DMS 273 (cell line): ENCODE measurements at regions not wholly inside any gene's neighbourhood (a gene's known extent, or its start where the extent isn't known, plus 50 kb on each side); places are given as distances from the start of the nearest gene placed in this dataset.
"Not testable (repeated sequence)": the region's sequence is repeated elsewhere in the genome, so short reads cannot be mapped to it uniquely, and the experiment has no call there.

Source experiments
- DNase-seq: peaks from one replicate; lab custom pipeline; 2025; ENCODE audit not compliant: unreplicated experiment; lab: John Stamatoyannopoulos, UW

DNA sequence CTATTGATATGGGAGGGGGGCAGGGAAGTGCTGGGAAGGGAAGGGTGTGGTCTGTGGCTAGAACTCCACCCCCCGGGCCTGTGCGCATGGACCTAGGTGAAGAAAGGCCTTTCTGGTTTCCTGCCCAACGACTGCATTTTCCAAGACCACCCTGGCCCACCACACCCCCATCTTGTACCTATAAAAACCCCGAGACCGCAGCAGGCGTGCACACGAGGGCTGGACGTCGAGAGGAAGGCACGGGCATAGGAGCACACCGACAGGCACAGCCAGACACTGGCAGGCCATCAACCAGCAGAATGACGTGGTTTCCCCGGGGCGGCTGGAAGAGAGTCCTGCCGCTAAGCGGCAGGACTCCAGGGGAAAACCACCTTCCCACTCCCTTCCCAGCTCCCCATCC is 981.1 kb downstream of the PCDH7 start:
- DNase-seq: no peak

- no peak for DNase-seq
These were observed 982.2 kb downstream of the PCDH7 start for GRCh38 chr4:31702326-31702725.

- DNase-seq: no peak
These were observed 994.1 kb downstream of the PCDH7 start for GRCh38 chr4:31714238-31714637.

DNA sequence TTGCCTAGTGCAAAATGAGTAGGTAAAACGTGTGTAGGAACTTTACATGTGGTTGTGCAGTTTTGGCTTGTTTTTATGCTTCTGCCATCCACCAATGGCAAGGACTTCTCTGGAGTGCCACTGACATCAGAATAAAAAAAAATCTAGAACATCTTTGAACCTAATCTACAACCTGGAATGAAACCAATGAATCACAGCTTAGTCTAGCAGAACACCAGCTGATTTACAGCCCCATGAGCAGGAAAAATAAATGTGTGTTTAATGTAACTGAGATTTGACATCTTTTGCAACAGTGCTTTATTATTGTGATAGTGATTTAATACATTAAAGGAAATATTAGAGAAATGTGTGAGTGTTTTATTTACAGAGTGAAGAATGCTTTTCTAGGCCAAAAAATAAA is 995.1 kb downstream of the PCDH7 start:
- no peak for DNase-seq

DNA sequence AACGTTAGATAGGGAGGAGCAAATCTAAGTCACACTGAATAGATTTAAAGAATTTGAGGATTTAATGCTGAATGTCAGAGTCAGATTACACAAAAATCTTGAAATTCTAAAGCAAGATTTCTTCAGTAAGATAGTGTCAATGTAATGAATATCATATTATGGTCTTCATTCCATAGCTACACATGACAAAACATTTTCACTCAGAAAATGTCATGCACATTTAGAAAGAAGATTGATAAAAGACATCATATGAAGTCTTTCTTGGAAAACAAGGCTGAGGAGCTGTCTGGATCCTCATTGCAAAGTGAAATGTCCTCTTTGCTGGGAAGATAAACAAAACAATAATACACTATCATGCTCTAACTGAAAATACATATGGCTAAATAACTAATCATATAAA is 1006.9 kb downstream of the PCDH7 start:
- DNase-seq: no peak

DNA sequence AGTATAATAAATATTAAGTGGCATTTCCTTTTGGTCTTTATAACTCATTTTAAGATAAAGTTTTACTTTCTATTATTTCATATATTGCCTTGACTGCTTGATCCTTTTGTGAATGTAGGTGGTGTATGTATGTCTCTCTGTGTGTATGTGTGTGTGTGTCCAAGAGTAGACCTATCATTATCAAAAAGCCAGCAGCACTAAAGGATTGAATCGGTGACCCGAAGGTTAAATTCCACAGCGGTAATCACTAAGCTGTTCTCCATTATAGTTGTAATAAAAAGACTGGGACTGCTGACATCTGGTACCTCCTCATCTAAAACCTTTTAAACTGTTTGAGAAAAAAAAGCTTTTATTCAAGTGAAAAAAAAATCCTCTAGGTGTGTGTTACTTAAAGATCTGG is 1014.8 kb downstream of the PCDH7 start:
- no peak for DNase-seq

- DNase-seq: no peak
These were observed 1017.2 kb downstream of the PCDH7 start for GRCh38 chr4:31737419-31737818.

- DNase-seq: no peak
These were observed 1021.2 kb downstream of the PCDH7 start for GRCh38 chr4:31741326-31741725.

- no peak for DNase-seq
These were observed 1028.2 kb downstream of the PCDH7 start for GRCh38 chr4:31748382-31748781.

- not testable (repeated sequence) for DNase-seq
These were observed 1030.4 kb downstream of the PCDH7 start for GRCh38 chr4:31750581-31750980.

GRCh38 chr4:31755751-31756150 is 1035.6 kb downstream of the PCDH7 start:
- no peak for DNase-seq

- no peak for DNase-seq
These were observed 1048.6 kb downstream of the PCDH7 start for GRCh38 chr4:31768756-31769155.

DNA sequence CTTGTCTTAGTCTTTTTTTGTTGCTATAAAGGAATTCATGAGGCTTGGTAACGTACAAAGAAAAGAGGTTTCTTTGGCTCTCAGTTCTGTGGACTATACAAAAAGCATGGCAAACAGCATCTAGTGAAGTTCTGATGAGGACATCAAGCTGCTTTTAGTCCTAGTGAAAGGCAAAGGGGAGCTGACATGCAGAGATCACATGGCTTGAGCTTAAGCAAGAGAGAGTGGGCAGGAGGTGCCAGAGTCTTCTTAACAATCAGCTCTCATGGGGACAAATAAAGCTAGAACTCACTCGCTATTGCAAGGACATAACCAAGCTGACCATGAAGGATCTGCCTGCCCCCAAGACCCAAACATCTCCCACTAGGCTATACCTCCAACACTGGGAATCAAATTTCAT is 1063.1 kb downstream of the PCDH7 start:
- DNase-seq: no peak

DNA sequence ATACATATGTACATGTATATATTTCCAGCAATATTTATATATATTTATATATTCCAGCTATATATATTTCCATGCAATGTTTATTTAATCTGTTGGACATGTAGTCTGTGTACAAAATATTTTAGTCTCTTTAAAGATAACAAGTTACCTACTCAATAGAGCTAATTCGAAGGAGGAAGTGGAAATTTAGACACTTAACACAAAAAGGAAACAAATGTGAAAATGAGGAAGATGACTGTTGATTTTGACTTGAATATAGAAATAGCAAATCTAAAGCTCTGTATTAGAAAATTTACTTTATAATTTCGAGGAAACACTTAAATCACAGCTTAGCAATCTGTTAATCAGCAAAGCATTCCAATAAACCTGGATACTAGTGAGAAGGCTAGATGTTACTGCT is 1064.4 kb downstream of the PCDH7 start:
- DNase-seq: no peak

DNA sequence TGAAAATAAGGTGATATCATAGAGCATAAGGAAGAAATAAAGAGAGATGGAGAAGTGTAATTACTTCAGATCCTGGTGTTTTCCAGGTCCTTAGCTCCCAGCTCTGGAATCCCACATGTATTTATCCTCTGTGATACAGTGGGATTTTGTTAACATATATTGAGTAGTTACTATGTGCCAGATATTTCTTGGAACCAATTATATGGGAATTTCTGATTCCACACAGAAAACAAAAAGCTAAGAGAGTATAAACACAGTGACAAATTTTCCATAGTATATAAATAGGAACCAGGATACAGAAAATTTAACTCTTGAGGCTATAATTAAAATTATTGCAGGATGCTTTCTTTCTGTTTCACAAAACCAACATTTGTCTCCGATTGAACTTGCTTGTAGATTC is 1067.5 kb downstream of the PCDH7 start:
- no peak for DNase-seq

DNA sequence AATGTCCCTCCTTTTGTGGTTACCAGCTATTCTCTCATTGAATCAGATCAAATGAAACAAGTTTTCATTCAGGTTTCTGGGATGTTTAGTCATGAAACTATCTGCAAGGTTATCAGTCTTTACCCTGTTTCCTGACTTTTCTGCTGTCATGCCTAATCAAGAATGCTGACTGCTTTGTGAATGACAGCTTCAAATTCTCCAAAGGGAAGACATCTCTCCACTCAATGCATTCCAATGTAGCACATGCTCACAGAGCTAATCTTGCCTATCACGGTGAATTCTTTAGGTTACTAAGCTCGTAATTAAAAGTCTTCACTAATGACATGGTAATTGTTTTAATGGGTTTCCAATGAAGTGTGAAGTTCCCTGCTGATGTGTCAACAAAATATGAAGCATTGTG is 1068.5 kb downstream of the PCDH7 start:
- DNase-seq: no peak

DNA sequence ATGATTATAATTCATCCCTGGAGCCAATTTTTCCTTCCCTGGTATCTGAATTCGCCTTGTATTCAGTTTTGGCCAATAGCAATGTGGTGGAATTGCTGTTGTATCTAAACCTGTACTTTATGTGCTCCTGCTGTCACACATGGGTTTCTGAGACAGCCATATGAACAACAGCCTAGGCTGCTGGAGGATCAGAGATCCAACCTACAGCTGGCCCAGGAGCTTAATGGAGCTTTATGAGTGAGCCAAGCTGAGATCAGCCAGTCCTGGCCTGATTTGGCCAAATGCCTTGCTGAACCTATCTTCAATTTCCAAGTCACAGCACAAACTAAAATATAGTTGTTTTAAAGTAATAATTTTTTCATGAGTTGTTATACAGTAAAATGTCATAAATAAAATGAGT is 1071.5 kb downstream of the PCDH7 start:
- no peak for DNase-seq

DNA sequence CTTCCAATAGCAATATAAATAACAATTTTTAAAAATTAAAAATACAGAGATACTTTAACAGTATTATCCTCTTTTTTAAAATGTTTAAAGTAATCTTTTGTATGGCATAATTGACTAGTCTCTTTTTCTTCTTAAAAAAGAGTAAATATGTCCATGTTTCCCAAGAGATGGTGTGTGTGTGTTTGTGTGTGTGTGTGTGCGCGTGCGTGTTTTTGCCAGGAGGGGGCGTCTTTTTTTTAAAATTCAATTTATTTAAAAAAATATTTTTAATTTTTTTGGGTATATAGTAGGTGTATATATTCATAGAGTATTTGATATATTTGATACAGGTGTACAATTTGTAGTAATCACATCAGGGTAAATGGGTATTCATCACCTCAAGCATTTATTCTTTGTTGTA is 1073.7 kb downstream of the PCDH7 start:
- peak; percentile 1 for DNase-seq

GRCh38 chr4:31797052-31797451 is 1076.9 kb downstream of the PCDH7 start:
- DNase-seq: not testable (repeated sequence)

- DNase-seq: no peak
These were observed 1083.5 kb downstream of the PCDH7 start for GRCh38 chr4:31803526-31804195.

DNA sequence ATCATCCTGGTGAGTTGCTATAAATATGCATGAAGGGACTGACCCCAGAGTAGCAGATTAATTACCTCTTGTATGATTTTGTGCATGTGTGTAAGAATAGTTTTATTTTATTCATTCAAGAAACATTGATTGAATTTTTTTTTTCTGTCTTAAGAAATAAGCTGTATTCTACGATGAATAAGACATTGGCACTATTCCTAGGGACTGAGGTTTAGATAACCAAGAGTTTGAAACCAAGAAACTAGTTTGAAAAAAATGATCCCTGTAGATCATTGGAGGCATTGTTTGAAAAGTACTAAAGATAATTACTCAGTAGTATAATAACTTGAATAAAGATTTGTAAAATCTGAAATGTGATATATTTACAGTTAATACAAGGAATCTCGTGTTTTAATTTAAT is 1086.9 kb downstream of the PCDH7 start:
- DNase-seq: no peak

DNA sequence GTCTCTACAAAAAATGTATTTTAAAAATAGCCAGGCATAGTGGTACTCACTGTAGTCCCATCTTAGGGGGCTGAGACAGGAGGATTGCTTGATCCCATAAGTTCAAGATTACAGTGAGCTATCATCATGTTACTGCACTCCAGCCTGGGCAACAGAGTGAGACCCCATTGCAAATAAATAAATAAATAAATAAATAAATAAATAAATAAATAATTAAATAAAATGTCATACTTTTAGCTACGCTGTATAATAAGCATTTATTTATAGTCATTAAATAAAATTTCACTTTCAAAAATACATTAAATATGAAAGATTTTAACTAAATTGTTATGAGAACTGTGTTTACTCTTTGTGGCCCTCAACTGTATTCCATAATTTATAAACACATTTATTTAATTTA is 1124.2 kb downstream of the PCDH7 start:
- no peak for DNase-seq

GRCh38 chr4:31851946-31852345 is 1131.8 kb downstream of the PCDH7 start:
- DNase-seq: no peak

- DNase-seq: no peak
These were observed 1157.3 kb downstream of the PCDH7 start for GRCh38 chr4:31877429-31877828.
